SKM-1 (cell line): ENCODE measurements at regions not wholly inside any gene's neighbourhood (a gene's known extent, or its start where the extent isn't known, plus 50 kb on each side); places are given as distances from the start of the nearest gene placed in this dataset.

Experiments used
- DNase-seq: peaks from one replicate; lab custom pipeline; 2025; ENCODE audit not compliant: unreplicated experiment; lab: John Stamatoyannopoulos, UW

GRCh38 chr4:135770505-135770904, 1568.9 kb upstream of the PABPC4L start:
- DNase-seq: no peak

GRCh38 chr4:135744928-135745327, 1543.3 kb upstream of the PABPC4L start:
- no peak for DNase-seq

DNA sequence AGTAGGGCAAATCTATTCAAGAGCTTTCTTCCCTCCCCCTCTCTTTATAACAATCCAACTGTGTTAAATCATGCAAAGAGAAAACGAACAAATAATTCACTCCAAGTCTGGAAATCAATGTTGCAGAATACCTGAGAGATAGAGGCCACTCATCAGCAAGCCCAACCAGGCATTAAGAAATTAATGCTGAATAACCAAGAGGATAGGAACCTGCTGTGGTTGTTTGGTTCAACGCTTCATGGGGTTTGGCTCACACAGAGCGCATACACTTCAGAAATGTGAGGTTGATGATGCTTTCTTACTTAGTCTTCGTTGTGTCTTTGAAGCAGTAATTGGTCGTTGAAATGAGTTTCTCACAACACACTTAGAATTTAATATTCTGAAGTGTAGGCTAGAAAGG, 1540.0 kb upstream of the PABPC4L start:
- no peak for DNase-seq

DNA sequence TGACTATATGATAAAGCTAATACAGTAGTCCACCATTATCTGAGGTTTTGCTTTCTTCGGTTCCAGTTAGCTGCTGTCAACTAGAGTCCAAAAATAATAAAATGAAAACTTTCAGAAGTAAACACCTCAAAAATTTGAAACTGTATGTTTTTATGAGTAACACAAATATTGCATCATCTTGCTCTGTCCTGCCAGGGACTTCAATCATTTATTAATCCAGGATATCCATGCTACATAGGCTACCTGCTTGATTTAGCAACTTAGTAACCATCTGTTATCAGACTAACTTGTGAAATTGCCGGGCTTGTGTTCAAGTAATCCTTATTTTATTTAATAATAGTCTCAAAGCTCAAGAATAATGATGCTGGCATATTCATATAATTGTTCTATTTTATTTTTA, 1537.8 kb upstream of the PABPC4L start:
- DNase-seq: no peak

DNA sequence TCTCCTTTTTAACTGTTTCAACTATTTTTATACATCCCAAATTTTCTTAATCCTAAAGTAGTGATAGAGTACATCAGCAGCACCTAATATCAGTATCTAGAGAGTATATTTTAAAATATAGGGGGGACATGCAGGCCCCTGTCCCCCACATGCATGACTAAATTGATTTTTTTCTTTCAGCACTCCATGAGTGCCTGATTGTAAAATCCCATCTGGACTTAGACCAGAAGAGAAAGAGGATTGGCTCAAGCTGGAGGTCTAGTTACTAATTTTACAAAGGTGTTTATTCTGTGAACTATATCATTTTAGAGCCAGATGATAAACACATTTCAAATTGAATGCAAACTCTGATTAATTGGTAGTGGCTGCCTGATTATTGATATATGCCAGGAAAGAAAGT, 1533.9 kb upstream of the PABPC4L start:
- DNase-seq: no peak

DNA sequence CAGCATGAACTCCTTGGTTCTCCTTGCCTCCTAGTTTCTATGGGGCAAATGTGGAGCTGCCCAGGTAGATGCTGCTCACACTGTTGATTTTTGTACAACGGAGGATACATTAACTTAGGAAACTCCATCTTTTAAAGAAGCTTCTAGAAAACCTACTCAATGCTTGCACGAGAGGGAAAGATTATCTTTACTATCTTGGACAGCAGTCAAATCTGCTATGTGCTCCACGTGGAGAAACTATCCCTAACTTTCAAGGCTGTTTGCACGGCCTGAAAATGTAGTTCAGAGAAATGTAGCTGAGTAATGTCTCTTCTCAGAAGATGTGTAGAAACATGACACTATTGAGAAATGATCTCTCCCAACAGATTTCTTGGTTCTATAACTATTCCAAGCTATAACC, 1530.9 kb upstream of the PABPC4L start:
- no peak for DNase-seq

- no peak for DNase-seq
Measured at GRCh38 chr4:135731682-135732081, 1530.1 kb upstream of the PABPC4L start.

GRCh38 chr4:135724421-135724820, 1522.8 kb upstream of the PABPC4L start:
- no peak for DNase-seq

- no peak for DNase-seq
Measured at GRCh38 chr4:135718019-135718418, 1516.4 kb upstream of the PABPC4L start.

- DNase-seq: no peak
Measured at GRCh38 chr4:135705343-135705742, 1503.8 kb upstream of the PABPC4L start.

DNA sequence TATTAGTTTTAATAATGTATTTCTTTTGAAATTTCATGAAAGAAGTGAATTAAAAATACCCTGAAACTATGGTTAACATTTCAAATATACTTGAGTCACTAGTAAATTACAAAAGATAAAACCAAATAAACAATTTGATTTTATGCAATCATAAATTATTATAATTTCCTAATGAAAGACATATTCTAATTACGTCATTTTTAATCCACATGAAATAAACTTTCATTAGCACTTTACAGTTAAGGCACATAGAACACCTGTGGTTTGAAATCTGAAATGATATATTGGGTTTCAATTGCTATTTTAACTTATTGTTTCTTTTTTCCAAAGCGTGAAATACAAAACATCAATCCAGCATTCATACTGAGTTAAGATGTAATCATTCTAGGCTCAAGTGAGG, 1492.5 kb upstream of the PABPC4L start:
- no peak for DNase-seq

- DNase-seq: no peak
Measured at GRCh38 chr4:135684001-135684400, 1482.4 kb upstream of the PABPC4L start.

DNA sequence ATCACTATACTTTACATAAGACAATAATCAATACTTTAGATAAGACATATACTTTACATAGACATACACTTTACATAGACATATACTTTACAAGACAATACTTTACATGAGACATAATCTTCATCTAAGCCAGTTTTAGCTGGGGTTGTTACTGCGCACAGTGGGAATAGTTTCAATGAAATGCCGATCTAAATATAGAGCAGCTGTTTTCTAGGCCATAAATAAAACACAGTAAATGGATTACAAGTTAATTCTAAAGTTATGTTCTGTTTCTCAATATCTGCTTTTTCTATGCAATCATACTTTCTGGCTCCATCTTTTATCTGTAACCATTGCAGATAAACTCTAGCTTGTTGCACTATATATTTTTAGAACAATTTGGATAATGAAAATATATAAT, 1470.6 kb upstream of the PABPC4L start:
- DNase-seq: no peak

- no peak for DNase-seq
Measured at GRCh38 chr4:135670548-135670947, 1469.0 kb upstream of the PABPC4L start.
